Activated B cell treated with CpG ODN at 0.5 μM for 24 hours (primary cell): ENCODE measurements at regions not wholly inside any gene's neighbourhood (a gene's known extent, or its start where the extent isn't known, plus 50 kb on each side); places are given as distances from the start of the nearest gene placed in this dataset.

Experiments
- ATAC-seq: fragments of 200-7000 bp; cut with Tn5 transposase; one replicate; pipeline ENCODE4 v1.10.0; 2021; ENCODE audit warnings: low read depth, mild to moderate bottlenecking, moderate library complexity
- CTCF ChIA-PET: fragments of 350-600 bp; sonication (Branson Sonifier 250); formaldehyde crosslinking; loops from one replicate; lab custom pipeline; 2021; ENCODE audit warnings: antibody characterized with exemption; lab: Charles Lee
- POLR2A ChIA-PET: fragments of 350-600 bp; sonication (Branson Sonifier 250); formaldehyde crosslinking; loops from one replicate; lab custom pipeline; 2021; ENCODE audit warnings: antibody characterized with exemption; lab: Charles Lee
- DNase-seq: peaks from one replicate; pipeline ENCODE4 v3.0.0; 2022
- H3K27ac Mint-ChIP-seq: one replicate; pipeline ENCODE4 v1.8.0; 2020; ENCODE audit warnings: mixed read lengths
- H3K27me3 Mint-ChIP-seq: one replicate; pipeline ENCODE4 v1.8.0; 2021; ENCODE audit warnings: mixed read lengths
- H3K36me3 Mint-ChIP-seq: one replicate; pipeline ENCODE4 v1.8.0; 2021; ENCODE audit warnings: low read depth, mixed read lengths
- H3K4me1 Mint-ChIP-seq: one replicate; pipeline ENCODE4 v1.8.0; 2021; ENCODE audit warnings: mixed read lengths
- H3K4me3 Mint-ChIP-seq: one replicate; pipeline ENCODE4 v1.8.0; 2020; ENCODE audit warnings: mild to moderate bottlenecking, mixed read lengths
- H3K9me3 Mint-ChIP-seq: one replicate; pipeline ENCODE4 v1.8.0; 2020; ENCODE audit warnings: mixed read lengths
- intact Hi-C: fragments of 100-400 bp; cut with micrococcal nuclease; formaldehyde crosslinking; loops from one replicate; pipeline ENCODE4 v1.15.1; 2024
- TF ChIP-seq, protein P1 (sequence below): fragments of 200-600 bp; IDR thresholded peaks from one replicate; pipeline ENCODE4 v1.8.0; 2022; ENCODE audit warnings: antibody characterized with exemption, mild to moderate bottlenecking

DNA sequence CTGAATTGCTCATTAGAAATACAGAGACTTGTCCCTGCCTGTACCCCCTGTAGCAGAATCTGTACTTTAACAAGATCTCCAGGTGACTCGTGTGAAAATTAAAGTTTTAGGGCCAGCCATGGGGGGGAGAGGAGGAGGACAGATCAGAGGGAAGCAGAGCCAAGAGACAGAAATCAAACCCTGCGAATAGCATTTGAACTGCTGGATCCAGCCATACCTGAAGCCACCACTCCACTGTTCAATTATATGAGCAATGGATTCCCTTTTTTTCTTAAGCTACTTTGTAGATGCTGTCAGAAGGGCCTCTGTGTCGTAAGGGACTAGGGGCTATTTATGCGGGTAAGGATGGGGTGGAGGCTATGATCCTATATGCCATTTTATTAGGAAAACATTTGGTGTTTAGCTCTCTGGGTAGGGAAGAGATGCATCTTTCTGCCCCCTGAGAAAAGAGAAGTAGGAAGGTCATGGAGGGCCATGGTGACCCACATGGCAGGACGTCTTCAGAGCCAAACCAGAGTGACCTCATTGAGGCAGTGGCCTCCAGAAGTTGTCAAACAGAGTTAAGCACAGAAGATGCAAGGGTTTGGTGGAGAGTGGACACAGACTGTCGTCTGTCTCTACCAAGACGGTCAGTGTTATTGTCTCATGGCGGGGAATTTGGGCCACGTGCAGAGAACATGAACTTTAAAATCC lies 203.9 kb downstream of the PHETA1 start:
- ATAC-seq, result no peak

GRCh38 chr12:111163422-111163821 lies 205.5 kb downstream of the PHETA1 start:
- intact Hi-C loops, result no loop called here
- no peak overlapping the region for H3K27ac Mint-ChIP-seq
- no peaks in the 10 kb centered on the region for H3K9me3 Mint-ChIP-seq
- ChIA-PET POLR2A (no interaction called here), CTCF (no interaction called here)
- TF ChIP-seq, protein P1, sequence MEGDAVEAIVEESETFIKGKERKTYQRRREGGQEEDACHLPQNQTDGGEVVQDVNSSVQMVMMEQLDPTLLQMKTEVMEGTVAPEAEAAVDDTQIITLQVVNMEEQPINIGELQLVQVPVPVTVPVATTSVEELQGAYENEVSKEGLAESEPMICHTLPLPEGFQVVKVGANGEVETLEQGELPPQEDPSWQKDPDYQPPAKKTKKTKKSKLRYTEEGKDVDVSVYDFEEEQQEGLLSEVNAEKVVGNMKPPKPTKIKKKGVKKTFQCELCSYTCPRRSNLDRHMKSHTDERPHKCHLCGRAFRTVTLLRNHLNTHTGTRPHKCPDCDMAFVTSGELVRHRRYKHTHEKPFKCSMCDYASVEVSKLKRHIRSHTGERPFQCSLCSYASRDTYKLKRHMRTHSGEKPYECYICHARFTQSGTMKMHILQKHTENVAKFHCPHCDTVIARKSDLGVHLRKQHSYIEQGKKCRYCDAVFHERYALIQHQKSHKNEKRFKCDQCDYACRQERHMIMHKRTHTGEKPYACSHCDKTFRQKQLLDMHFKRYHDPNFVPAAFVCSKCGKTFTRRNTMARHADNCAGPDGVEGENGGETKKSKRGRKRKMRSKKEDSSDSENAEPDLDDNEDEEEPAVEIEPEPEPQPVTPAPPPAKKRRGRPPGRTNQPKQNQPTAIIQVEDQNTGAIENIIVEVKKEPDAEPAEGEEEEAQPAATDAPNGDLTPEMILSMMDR, result no peak
- DNase-seq (no peak), ATAC-seq (no peak)
- no peaks in the 10 kb centered on the region for H3K36me3 Mint-ChIP-seq
- no peak overlapping the region for H3K4me3 Mint-ChIP-seq
- peaks cover 4% of the 10 kb centered on the region for H3K27me3 Mint-ChIP-seq
- no peaks in the 10 kb centered on the region for H3K4me1 Mint-ChIP-seq

More for the DNA sequence above, 203.9 kb downstream of the PHETA1 start:
- Mint-ChIP-seq H3K4me1 (peaks cover 4% of the 10 kb centered on the region), H3K36me3 (no peaks in the 10 kb centered on the region), H3K9me3 (no peaks in the 10 kb centered on the region), H3K27me3 (peaks cover 8% of the 10 kb centered on the region), H3K4me3 (no peak overlapping the region), H3K27ac (no peak overlapping the region)
- TF ChIP-seq, protein P1, result no peak
- CTCF ChIA-PET, result no interaction called here
- no peak for DNase-seq
- intact Hi-C loops, result no loop called here
- POLR2A ChIA-PET, result no interaction called here

DNA sequence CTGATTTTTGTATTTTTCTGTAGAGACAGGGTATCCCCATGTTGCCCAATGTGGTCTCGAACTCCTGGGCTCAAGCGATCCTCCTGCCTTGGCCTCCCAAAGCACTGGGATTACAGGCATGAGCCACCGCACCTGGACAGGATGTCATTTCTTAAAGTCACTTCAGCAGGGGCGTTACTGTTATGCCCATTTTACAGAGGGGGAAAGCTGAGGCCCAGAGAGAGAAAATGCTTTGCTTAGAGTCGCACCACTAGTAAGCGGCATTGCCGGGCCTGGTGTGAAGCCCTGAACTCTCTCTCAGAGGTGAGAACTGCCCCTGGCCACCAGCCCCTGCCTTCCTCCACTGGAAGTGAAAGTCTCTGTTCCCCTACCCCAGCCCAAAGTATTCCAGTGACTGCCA lies 207.0 kb downstream of the PHETA1 start:
- ATAC-seq (no peak), DNase-seq (no peak)
- H3K36me3 Mint-ChIP-seq, result no peaks in the 10 kb centered on the region
- H3K27ac Mint-ChIP-seq, result no peak overlapping the region
- TF ChIP-seq, protein P1, result no peak
- no peaks in the 10 kb centered on the region for H3K9me3 Mint-ChIP-seq
- intact Hi-C loops, result no loop called here
- CTCF ChIA-PET, result no interaction called here
- no peak overlapping the region for H3K4me3 Mint-ChIP-seq
- H3K4me1 Mint-ChIP-seq, result no peaks in the 10 kb centered on the region
- POLR2A ChIA-PET, result no interaction called here
- H3K27me3 Mint-ChIP-seq, result no peaks in the 10 kb centered on the region

GRCh38 chr12:111160350-111161241 lies 208.3 kb downstream of the PHETA1 start:
- intact Hi-C loops, result no loop called here
- peaks cover 3% of the 10 kb centered on the region for H3K27me3 Mint-ChIP-seq
- H3K4me3 Mint-ChIP-seq, result no peak overlapping the region
- no peaks in the 10 kb centered on the region for H3K4me1 Mint-ChIP-seq
- ChIA-PET CTCF (no interaction called here), POLR2A (no interaction called here)
- no peaks in the 10 kb centered on the region for H3K9me3 Mint-ChIP-seq
- DNase-seq, result no peak
- H3K27ac Mint-ChIP-seq, result no peak overlapping the region
- ATAC-seq, result no peak
- TF ChIP-seq, protein P1, result no peak
- H3K36me3 Mint-ChIP-seq, result no peaks in the 10 kb centered on the region

GRCh38 chr12:111158992-111159391 lies 209.9 kb downstream of the PHETA1 start:
- Mint-ChIP-seq H3K4me1 (no peaks in the 10 kb centered on the region), H3K9me3 (no peaks in the 10 kb centered on the region), H3K27me3 (peaks cover 3% of the 10 kb centered on the region), H3K36me3 (no peaks in the 10 kb centered on the region), H3K27ac (no peak overlapping the region), H3K4me3 (no peak overlapping the region)
- CTCF ChIA-PET, result no interaction called here
- TF ChIP-seq, protein P1, result no peak
- DNase-seq (no peak), ATAC-seq (no peak)
- POLR2A ChIA-PET, result no interaction called here
- intact Hi-C loops, result no loop called here
